ENCODE measurements at regions not wholly inside any gene's neighbourhood (a gene's known extent, or its start where the extent isn't known, plus 50 kb on each side); places are given as distances from the start of the nearest gene placed in this dataset.

- TF ChIP-seq POLR2A (IDR thresholded peaks at IDR 0.05; ENCODE audit: low read depth, low read length), result no peak
- DNase-seq (ENCODE audit: insufficient read length, low spot score), result no peak
- FAIRE-seq, result no peak
Measured at GRCh38 chr16:54381601-54382313, 95.2 kb upstream of the IRX3 start.

GRCh38 chr16:54375071-54375470 is 88.5 kb upstream of the IRX3 start:
- FAIRE-seq, result no peak
- no peak for TF ChIP-seq POLR2A (IDR thresholded peaks at IDR 0.05; ENCODE audit: low read depth, low read length)
- no peak for DNase-seq (ENCODE audit: insufficient read length, low spot score)

GRCh38 chr16:54373534-54374520 is 87.2 kb upstream of the IRX3 start:
- DNase-seq (ENCODE audit: insufficient read length, low spot score), result peak; percentile 53
- FAIRE-seq, result peak; percentile 66

GRCh38 chr16:54370278-54371040 is 83.9 kb upstream of the IRX3 start:
- no peak for DNase-seq (ENCODE audit: insufficient read length, low spot score)
- no peak for FAIRE-seq
- no peak for TF ChIP-seq POLR2A (IDR thresholded peaks at IDR 0.05; ENCODE audit: low read depth, low read length)

More at GRCh38 chr16:54373534-54374520, 87.2 kb upstream of the IRX3 start:
- TF ChIP-seq POLR2A (IDR thresholded peaks at IDR 0.05; ENCODE audit: low read depth, low read length), result no peak

- DNase-seq (ENCODE audit: insufficient read length, low spot score), result no peak
- FAIRE-seq, result no peak
- TF ChIP-seq POLR2A (IDR thresholded peaks at IDR 0.05; ENCODE audit: low read depth, low read length), result no peak
Measured at GRCh38 chr16:54369861-54370260, 83.3 kb upstream of the IRX3 start.

GRCh38 chr16:54366943-54367342 is 80.4 kb upstream of the IRX3 start:
- FAIRE-seq (no peak), DNase-seq (ENCODE audit: insufficient read length, low spot score) (no peak)
- no peak for TF ChIP-seq POLR2A (IDR thresholded peaks at IDR 0.05; ENCODE audit: low read depth, low read length)

- no peak for FAIRE-seq
- no peak for TF ChIP-seq POLR2A (IDR thresholded peaks at IDR 0.05; ENCODE audit: low read depth, low read length)
- no peak for DNase-seq (ENCODE audit: insufficient read length, low spot score)
Measured at GRCh38 chr16:54365990-54366634, 79.5 kb upstream of the IRX3 start.

- FAIRE-seq, result no peak
- TF ChIP-seq POLR2A (IDR thresholded peaks at IDR 0.05; ENCODE audit: low read depth, low read length), result no peak
- no peak for DNase-seq (ENCODE audit: insufficient read length, low spot score)
Measured at GRCh38 chr16:54363766-54364165, 77.2 kb upstream of the IRX3 start.

GRCh38 chr16:54362591-54363206 is 76.1 kb upstream of the IRX3 start:
- DNase-seq (ENCODE audit: insufficient read length, low spot score) (no peak), FAIRE-seq (no peak)
- no peak for TF ChIP-seq POLR2A (IDR thresholded peaks at IDR 0.05; ENCODE audit: low read depth, low read length)

GRCh38 chr16:54361246-54361645 is 74.7 kb upstream of the IRX3 start:
- FAIRE-seq (no peak), DNase-seq (ENCODE audit: insufficient read length, low spot score) (no peak)
- no peak for TF ChIP-seq POLR2A (IDR thresholded peaks at IDR 0.05; ENCODE audit: low read depth, low read length)

- TF ChIP-seq POLR2A (IDR thresholded peaks at IDR 0.05; ENCODE audit: low read depth, low read length), result no peak
- FAIRE-seq (no peak), DNase-seq (ENCODE audit: insufficient read length, low spot score) (no peak)
Measured at GRCh38 chr16:54360681-54361080, 74.1 kb upstream of the IRX3 start.

GRCh38 chr16:54359555-54359954 is 73.0 kb upstream of the IRX3 start:
- DNase-seq (ENCODE audit: insufficient read length, low spot score) (no peak), FAIRE-seq (no peak)
- no peak for TF ChIP-seq POLR2A (IDR thresholded peaks at IDR 0.05; ENCODE audit: low read depth, low read length)

- no peak for TF ChIP-seq POLR2A (IDR thresholded peaks at IDR 0.05; ENCODE audit: low read depth, low read length)
- DNase-seq (ENCODE audit: insufficient read length, low spot score) (no peak), FAIRE-seq (no peak)
Measured at GRCh38 chr16:54359081-54359480, 72.5 kb upstream of the IRX3 start.

Measured in H54 (cell line).